Smooth muscle cell (in vitro differentiated cells): ENCODE measurements at regions not wholly inside any gene's neighbourhood (a gene's known extent, or its start where the extent isn't known, plus 50 kb on each side); places are given as distances from the start of the nearest gene placed in this dataset.

Experiments
- DNase-seq: peaks from one replicate; lab custom pipeline; 2025; ENCODE audit not compliant: unreplicated experiment; lab: John Stamatoyannopoulos, UW
- H2AFZ ChIP-seq: fragments of 200-600 bp; sonication (generic); 2 replicates; pipeline ENCODE4 v1.6.0; 2016; ENCODE audit warnings: antibody characterized with exemption, low read depth, mild to moderate bottlenecking
- H3F3A ChIP-seq: fragments of 200-600 bp; sonication (generic); 2 replicates; pipeline ENCODE4 v1.6.0; 2017; ENCODE audit warnings: antibody characterized with exemption, low read depth
- H3K27ac ChIP-seq: fragments of 200-600 bp; sonication (generic); 2 replicates; pipeline ENCODE4 v1.5.1; 2016; ENCODE audit warnings: low read depth, mild to moderate bottlenecking
- H3K27me3 ChIP-seq: fragments of 200-600 bp; sonication (generic); 2 replicates; pipeline ENCODE4 v1.6.1; 2016; ENCODE audit warnings: low read depth, mild to moderate bottlenecking
- H3K36me3 ChIP-seq: fragments of 200-600 bp; sonication (generic); 2 replicates; pipeline ENCODE4 v1.5.1; 2016; ENCODE audit warnings: low read depth
- H3K4me1 ChIP-seq: fragments of 200-600 bp; sonication (generic); 2 replicates; pipeline ENCODE4 v1.5.1; 2016; ENCODE audit warnings: low read depth
- H3K4me2 ChIP-seq: fragments of 200-600 bp; sonication (generic); 2 replicates; pipeline ENCODE4 v1.6.0; 2016; ENCODE audit warnings: mild to moderate bottlenecking
- H3K4me3 ChIP-seq: fragments of 200-600 bp; sonication (generic); 2 replicates; pipeline ENCODE4 v1.5.1; 2016; ENCODE audit warnings: mild to moderate bottlenecking
- H3K79me2 ChIP-seq: fragments of 200-600 bp; sonication (generic); 2 replicates; pipeline ENCODE4 v1.6.0; 2016; ENCODE audit warnings: low read depth, mild to moderate bottlenecking
- H3K9ac ChIP-seq: fragments of 200-600 bp; sonication (generic); 2 replicates; pipeline ENCODE4 v1.6.0; 2016; ENCODE audit warnings: low read depth
- H3K9me3 ChIP-seq: fragments of 200-600 bp; sonication (generic); replicated peaks from 2 replicates; pipeline ENCODE4 v1.5.1; 2016; ENCODE audit warnings: low read depth
- H4K20me1 ChIP-seq: fragments of 200-600 bp; sonication (generic); 2 replicates; pipeline ENCODE4 v1.6.0; 2016; ENCODE audit warnings: low read depth
- CTCF ChIP-seq: fragments of 200-600 bp; sonication (generic); IDR thresholded peaks from 2 replicates; pipeline ENCODE4 v1.5.1; 2017; ENCODE audit warnings: borderline replicate concordance, mild to moderate bottlenecking, antibody characterized with exemption; ENCODE audit not compliant: insufficient read depth, poor library complexity, severe bottlenecking
- WGBS: methylation state at CpG from one replicate; pipeline ENCODE4 v1.1.7; 2016; ENCODE audit warnings: low lambda C conversion rate; 5-methylcytosine and 5-hydroxymethylcytosine counted together

- no peak for TF ChIP-seq CTCF
- DNase-seq, result no peak
- Histone ChIP-seq H3K4me3 (no peak overlapping the region), H3K9me3 (no peaks in the 10 kb centered on the region), H3K9ac (no peak overlapping the region), H3K79me2 (no peaks in the 10 kb centered on the region), H4K20me1 (no peaks in the 10 kb centered on the region), H2AFZ (no peak overlapping the region), H3F3A (no peaks in the 10 kb centered on the region), H3K4me2 (no peak overlapping the region), H3K27ac (no peak overlapping the region), H3K36me3 (no peaks in the 10 kb centered on the region), H3K27me3 (no peaks in the 10 kb centered on the region), H3K4me1 (peaks cover 5% of the 10 kb centered on the region)
- 77% methylated on average over 10 of the region's 10 CpGs for WGBS
These were observed 951.5 kb downstream of the TBC1D22A start for GRCh38 chr22:47713941-47714340.

- Histone ChIP-seq H4K20me1 (no peaks in the 10 kb centered on the region), H2AFZ (no peak overlapping the region), H3K9ac (no peak overlapping the region), H3K4me3 (no peak overlapping the region), H3K4me1 (no peaks in the 10 kb centered on the region), H3K27ac (no peak overlapping the region), H3K4me2 (no peak overlapping the region), H3F3A (no peaks in the 10 kb centered on the region), H3K36me3 (no peaks in the 10 kb centered on the region), H3K9me3 (no peaks in the 10 kb centered on the region), H3K79me2 (no peaks in the 10 kb centered on the region), H3K27me3 (no peaks in the 10 kb centered on the region)
- no peak for DNase-seq
- no peak for TF ChIP-seq CTCF
- WGBS, result 73% methylated on average over 4 of the region's 4 CpGs
These were observed 947.7 kb downstream of the TBC1D22A start for GRCh38 chr22:47710135-47710534.

GRCh38 chr22:47705350-47705749 is 942.9 kb downstream of the TBC1D22A start:
- Histone ChIP-seq H3K9ac (no peak overlapping the region), H3F3A (no peaks in the 10 kb centered on the region), H3K9me3 (no peaks in the 10 kb centered on the region), H3K27me3 (no peaks in the 10 kb centered on the region), H3K79me2 (no peaks in the 10 kb centered on the region), H4K20me1 (no peaks in the 10 kb centered on the region), H3K4me2 (no peak overlapping the region), H3K4me3 (no peak overlapping the region), H2AFZ (no peak overlapping the region), H3K27ac (no peak overlapping the region), H3K4me1 (no peaks in the 10 kb centered on the region), H3K36me3 (no peaks in the 10 kb centered on the region)
- no peak for DNase-seq
- no peak for TF ChIP-seq CTCF
- WGBS, result 97% methylated on average over 2 of the region's 2 CpGs

- DNase-seq, result no peak
- 87% methylated on average over 8 of the region's 8 CpGs for WGBS
These were observed 936.5 kb downstream of the TBC1D22A start for GRCh38 chr22:47698906-47699305.

More at GRCh38 chr22:47698906-47699305, 936.5 kb downstream of the TBC1D22A start:
- Histone ChIP-seq H3K79me2 (no peaks in the 10 kb centered on the region), H3K9me3 (no peaks in the 10 kb centered on the region), H3K27ac (no peak overlapping the region), H3K27me3 (no peaks in the 10 kb centered on the region), H4K20me1 (no peaks in the 10 kb centered on the region), H2AFZ (no peak overlapping the region), H3K4me1 (no peaks in the 10 kb centered on the region), H3K36me3 (no peaks in the 10 kb centered on the region), H3K4me2 (no peak overlapping the region), H3F3A (no peaks in the 10 kb centered on the region), H3K4me3 (no peak overlapping the region), H3K9ac (no peak overlapping the region)
- TF ChIP-seq CTCF, result no peak
